ENCODE measurements at regions not wholly inside any gene's neighbourhood (a gene's known extent, or its start where the extent isn't known, plus 50 kb on each side); places are given as distances from the start of the nearest gene placed in this dataset.

DNA sequence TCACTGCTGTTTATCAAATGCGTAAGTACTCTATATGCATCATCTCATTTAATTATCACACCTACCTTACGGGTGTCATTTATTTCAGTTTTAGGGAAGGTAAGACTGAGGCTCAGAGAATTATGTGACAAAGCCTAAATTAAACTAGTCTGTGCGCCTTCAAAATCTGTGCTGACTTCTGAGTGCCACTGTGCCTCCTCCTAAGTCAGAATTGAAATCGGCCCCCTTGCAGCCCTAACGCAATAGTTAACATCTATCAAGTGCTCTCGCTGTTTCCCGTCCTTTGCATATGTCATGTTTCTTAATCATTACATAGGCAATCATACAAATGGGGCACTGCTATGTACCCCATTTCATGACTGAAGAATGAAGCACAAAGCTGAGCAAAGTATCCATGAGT, 79.0 kb upstream of the PDE10A start:
- no peak for DNase-seq

DNA sequence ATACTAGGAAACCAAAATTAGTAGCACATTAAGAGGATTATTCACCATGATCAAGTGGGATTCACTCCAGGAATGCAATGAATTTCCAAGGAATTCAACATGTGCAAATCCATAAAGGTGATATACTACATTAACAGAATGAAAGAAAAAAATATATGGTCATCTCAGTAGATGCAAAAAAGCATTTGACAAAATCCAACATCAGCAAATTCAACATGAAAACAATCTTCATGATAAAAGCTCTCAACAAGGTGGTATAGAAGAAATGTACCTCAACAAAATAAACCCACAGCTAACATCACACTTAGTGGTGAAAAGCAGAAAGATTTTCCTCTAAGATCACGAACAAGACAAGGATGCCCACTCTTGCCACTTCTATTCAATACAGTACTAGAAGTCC, 74.4 kb upstream of the PDE10A start:
- DNase-seq = no peak

GRCh38 chr6:165735065-165735464, 72.0 kb upstream of the PDE10A start:
- DNase-seq = no peak

DNA sequence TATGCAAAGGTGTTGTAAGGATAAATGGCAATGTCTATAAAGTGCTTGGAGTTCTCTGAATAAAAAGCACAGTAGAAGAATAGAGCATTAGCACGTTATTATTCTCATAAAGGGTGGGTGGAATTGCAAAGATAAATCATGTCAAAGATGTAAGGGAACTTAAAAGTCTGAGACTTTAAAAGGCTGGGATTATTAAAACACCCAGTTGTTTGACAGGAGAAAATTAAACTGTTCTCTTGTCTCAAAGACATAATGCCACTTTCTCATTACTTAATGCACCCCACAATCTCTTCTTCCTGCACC, 70.4 kb upstream of the PDE10A start:
- DNase-seq = no peak

DNA sequence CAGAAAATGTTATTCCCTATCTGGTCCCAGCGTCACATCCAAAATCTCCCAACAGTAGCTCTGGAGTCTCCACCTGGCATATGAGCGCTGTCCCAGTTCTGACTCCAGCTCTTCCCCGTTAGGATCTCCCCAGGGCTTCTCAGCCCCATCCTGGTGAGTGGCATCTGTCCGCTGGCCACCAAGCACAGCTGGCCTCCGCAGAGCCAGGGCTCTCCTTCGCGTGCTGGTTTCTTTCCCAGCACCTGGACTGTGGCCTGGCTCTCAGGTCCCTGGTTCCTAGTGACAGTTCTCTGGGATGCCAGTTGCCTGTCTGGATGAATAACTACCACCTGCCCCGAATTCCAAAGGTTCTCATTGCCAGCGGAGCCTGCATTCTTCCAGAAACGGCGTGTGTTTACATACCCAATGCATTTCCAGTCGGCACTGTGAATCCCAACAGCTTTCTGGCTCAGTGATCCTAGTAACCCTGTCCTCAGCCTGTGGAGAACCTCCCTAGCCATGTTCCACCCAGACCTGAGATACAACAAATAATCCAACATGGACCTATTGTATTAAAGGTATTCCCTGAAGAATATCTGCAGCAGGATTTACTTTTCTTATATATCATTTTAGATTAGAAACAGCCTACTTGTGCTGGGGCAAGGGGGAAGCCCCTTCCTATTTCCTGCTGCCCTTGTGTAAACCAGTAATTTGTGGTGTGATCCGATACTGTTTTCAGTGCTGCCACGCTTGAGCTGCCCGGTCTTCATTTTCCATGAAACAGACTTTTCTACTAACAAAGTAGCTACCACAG, 69.9 kb upstream of the PDE10A start:
- DNase-seq = no peak

- DNase-seq = peak; percentile 7
Measured at GRCh38 chr6:165729307-165729936, 66.4 kb upstream of the PDE10A start.

DNA sequence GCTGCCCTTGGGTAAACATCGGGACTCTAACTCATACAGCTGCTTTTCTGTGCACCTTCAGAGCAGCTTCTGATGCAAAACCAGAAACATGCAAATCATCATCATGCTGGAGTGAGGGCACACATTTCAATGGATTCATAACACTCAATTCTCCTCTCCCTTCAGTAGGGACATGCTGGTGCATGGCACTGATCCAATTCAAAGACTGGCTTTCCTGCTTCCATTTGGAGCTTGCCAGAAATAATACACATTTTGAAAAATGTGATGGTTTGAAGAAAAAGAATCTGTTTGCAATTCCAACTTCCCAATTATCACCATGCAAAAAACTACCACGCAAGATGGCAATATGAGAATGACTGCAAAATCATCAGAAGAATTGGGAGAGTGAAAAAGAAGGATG, 65.2 kb upstream of the PDE10A start:
- DNase-seq = no peak

GRCh38 chr6:165726965-165727381, 63.9 kb upstream of the PDE10A start:
- DNase-seq = no peak

- no peak for DNase-seq
Measured at GRCh38 chr6:165726290-165726875, 63.3 kb upstream of the PDE10A start.

DNA sequence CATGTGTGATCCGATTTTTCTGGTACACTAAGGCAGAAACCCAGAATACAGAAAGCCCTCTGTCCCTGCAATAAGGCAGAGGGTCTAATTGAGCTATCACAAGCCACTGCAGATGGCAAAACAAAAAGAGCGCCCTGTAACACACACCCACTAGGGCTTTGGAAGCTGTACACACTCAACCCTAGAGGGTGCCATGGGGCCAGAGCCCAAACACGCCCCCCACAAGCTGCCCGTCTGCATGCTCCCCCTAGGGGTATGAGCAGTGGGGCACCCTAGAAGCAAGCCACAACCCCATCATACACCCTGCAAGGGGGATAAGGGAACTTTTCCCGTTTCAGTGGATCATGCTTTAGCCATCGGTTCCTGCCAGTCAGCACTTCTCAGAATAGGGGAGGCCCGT, 62.2 kb upstream of the PDE10A start:
- DNase-seq = no peak

DNA sequence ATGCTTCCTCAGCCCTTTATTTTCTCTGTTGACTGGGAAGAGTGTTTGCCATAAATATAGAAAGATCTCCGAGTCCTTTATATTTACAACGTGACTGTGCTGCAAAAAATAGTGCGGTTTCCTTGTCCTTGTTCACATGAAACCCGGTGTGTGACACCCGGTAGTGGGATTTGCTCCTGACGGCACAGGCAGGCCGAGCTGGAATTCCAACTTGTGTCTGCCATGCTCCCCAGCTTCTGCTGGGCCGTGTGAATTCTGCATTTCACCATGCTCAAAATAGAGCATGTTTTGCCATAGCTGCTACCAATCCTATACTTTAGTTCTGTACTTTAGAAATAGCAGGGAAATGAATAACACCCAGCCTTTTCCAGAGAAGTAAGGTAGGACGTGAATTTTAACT, 60.3 kb upstream of the PDE10A start:
- DNase-seq = no peak

DNA sequence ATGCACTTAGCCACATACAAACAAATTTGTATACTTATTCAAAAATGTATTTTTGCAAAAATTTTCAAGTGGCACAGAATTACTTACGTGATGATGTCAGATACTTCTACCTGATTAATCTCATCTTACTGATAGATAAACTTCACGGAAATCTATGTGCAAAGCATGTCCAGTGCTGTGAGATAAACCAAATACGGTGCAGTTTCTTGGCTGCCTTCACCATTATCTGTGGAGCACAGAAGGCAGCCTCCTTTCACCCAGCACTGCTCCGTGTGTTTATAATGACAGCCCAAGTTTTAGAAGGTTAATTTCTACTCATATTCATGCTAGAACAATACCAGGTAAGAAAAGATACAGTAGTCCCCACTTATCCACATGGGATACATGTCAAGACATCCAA, 59.0 kb upstream of the PDE10A start:
- DNase-seq = no peak

DNA sequence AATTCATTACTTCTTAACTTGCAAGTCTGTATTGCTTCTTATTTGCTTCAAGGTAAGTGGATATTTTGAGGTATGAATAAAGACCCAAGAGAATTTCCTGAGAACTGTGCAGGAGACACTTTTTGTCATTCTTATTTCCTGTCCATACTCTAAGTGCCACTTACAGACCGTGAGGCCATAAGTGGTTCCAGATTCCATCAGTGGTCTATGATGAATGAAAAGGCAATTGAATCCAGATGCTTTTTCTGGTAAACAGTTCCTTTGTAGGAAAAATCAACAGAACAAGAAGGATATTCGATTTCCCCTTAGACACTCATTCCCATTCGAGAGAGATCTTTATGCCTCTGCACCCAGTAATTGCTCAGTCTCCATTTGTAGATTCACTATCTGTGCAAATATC, 58.3 kb upstream of the PDE10A start:
- DNase-seq = no peak

DNA sequence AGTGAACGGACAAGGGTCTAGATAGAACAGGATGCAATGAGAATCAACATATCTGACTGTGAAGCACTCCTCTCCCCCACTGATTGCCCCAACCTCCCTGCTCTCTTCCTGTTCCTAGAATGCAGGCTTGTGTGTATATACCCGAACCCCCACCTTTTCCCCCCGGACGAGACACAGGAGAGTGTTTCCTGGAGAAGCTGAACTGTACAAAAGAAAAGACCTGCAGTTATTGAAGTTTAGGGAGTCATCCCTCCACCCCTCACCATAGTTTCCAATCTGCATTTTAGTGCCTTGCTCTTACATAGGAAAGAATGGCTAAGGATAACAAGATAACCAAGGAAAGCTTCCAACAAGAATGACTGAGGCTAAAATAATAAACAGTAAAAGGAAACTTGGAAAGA, 55.5 kb upstream of the PDE10A start:
- DNase-seq = no peak

- no peak for DNase-seq
Measured at GRCh38 chr6:165717732-165718465, 54.9 kb upstream of the PDE10A start.

- no peak for DNase-seq
Measured at GRCh38 chr6:165716886-165717285, 53.8 kb upstream of the PDE10A start.

DNA sequence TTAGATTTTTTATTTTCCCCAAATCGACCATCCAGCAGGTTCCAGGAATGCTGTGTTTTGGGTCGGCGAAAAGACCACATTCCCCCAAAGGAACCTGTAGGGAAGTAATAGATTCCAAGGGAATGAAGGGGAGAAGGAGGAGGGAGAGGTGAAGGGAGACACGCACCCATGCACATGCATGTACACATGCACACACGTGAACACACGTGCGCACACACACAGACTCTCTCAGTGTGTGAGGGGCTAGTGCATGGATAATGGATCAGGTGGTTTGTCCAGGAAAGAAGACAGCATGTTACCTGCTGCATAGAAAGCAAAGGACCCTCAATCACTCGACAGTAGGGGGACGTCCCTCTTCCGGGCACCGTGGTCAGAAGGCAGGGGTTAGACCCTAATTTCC, 52.4 kb upstream of the PDE10A start:
- DNase-seq = no peak

DNA sequence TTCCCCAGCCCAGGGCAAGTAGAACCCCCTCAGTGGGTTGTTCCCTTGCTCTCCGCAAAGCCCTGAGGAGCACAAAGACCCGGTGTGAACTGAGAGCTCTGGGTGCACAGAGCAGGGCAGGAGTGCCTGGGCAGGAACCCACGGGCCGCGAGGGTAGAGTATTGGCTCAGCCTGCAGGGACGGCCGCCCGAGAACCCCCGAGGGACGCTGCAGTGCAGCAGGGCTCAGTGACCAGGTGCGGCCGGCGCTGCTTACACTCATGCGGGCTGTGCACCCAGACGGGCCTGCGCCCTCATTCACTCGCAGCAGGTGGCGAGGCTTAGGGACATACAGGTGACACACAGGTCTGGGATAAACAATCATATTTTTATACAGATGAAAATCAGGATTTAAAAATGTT, 51.9 kb upstream of the PDE10A start:
- DNase-seq = no peak

DNA sequence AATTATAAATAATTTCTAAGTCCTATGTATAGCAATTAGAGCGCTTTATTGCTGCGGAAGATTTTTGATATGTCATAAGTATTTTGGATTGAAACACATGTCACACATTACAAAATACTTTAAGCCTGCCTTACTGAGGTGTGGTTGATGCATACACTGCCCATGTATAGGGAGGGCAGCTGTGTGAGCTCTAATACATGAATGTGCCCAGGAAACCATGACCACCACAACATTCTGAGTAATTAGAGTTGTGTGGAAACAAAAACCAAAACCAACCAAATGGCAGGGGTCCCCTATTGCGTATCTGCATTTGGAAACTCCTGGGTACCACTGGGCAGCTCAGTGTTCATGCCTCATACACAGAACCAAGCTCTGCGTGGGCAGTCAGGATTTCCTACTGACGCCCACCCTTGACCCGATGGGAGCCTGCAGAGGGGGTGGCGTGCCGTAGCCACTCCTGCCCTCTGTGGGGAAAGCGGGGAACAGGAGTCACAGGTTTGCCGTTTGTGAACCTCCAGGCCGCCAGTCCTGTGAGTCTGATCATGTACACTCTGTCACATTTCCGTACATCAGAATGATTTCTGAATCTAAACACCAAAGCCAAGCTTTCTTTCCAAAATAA, 50.9 kb upstream of the PDE10A start:
- DNase-seq = no peak

Data from CD4-positive, alpha-beta T cell treated with Interleukin-21 for 1 hour (primary cell).